SK-N-MC (cell line): ENCODE measurements at regions not wholly inside any gene's neighbourhood (a gene's known extent, or its start where the extent isn't known, plus 50 kb on each side); places are given as distances from the start of the nearest gene placed in this dataset.

Experiments used
- DNase-seq: peaks from one replicate; pipeline ENCODE4 v3.0.0-alpha.2; 2011; ENCODE audit warnings: low read depth, low spot score
- H3K27ac ChIP-seq: fragments of 200-600 bp; sonication (generic); 2 replicates; pipeline ENCODE4 v1.5.1; 2016; ENCODE audit warnings: mixed run types
- H3K36me3 ChIP-seq: fragments of 200-600 bp; sonication (generic); 2 replicates; pipeline ENCODE4 v1.6.1; 2017; ENCODE audit warnings: antibody characterized with exemption, low read length, mixed read lengths; ENCODE audit not compliant: insufficient read depth
- H3K4me3 ChIP-seq: fragments of 200-600 bp; sonication (generic); 2 replicates; pipeline ENCODE4 v1.5.1; 2016
- H3K9ac ChIP-seq: fragments of 200-600 bp; sonication (generic); 2 replicates; pipeline ENCODE4 v1.8.0; 2017; ENCODE audit warnings: mixed run types, mixed read lengths; ENCODE audit not compliant: insufficient read length
- H3K9me3 ChIP-seq: fragments of 200-600 bp; sonication (generic); 2 replicates; pipeline ENCODE4 v1.6.1; 2017; ENCODE audit warnings: low read depth, mild to moderate bottlenecking, antibody characterized with exemption, low read length, moderate library complexity, mixed read lengths
- EZH2 ChIP-seq: fragments of 200-600 bp; sonication (generic); IDR thresholded peaks from one replicate; pipeline ENCODE4 v1.6.1; 2017; ENCODE audit warnings: antibody characterized with exemption
- FOXP2 ChIP-seq: optimal IDR thresholded peaks from 2 replicates; pipeline ENCODE3; 2011; ENCODE audit warnings: mild to moderate bottlenecking, moderate library complexity; ENCODE audit not compliant: insufficient read depth; ENCODE audit errors: extremely low read length, control extremely low read depth
- POLR2AphosphoS5 ChIP-seq: IDR thresholded peaks from 2 replicates; pipeline ENCODE4 v1.6.1; 2012; ENCODE audit warnings: mild to moderate bottlenecking, low read depth, low read length, borderline replicate concordance

DNA sequence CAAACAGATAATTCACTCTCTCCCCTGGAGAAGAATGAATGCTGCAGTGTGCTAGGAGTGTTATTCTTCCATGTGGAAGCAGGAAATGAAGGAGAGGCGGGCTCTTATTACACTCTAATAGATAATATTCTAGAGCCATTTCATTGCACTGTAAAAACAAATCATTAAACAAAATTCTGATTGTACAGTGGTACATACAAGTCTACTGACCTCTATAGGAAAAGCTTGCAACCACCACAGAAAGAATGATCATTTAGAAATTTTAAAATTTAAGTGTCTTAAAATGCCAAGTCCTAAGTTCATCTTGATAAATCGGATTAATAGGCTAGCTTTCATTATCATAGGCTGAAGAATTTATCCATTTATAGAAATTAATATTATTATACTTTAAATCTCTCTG, 960.3 kb upstream of the LRRN3 start:
- no peak overlapping the region for H3K27ac ChIP-seq
- H3K9ac ChIP-seq: no peak overlapping the region
- TF ChIP-seq POLR2AphosphoS5: no peak
- no peak for TF ChIP-seq EZH2
- TF ChIP-seq FOXP2: no peak
- no peak overlapping the region for H3K4me3 ChIP-seq
- H3K36me3 ChIP-seq: no peaks in the 10 kb centered on the region
- no peak for DNase-seq
- H3K9me3 ChIP-seq: no peaks in the 10 kb centered on the region

- Histone ChIP-seq H3K9me3 (no peaks in the 10 kb centered on the region), H3K36me3 (no peaks in the 10 kb centered on the region), H3K4me3 (no peak overlapping the region), H3K9ac (no peak overlapping the region), H3K27ac (no peak overlapping the region)
- no peak for TF ChIP-seq POLR2AphosphoS5
- no peak for TF ChIP-seq FOXP2
- TF ChIP-seq EZH2: no peak
- DNase-seq: no peak
Observed at GRCh38 chr7:110131344-110131743, 959.6 kb upstream of the LRRN3 start.

DNA sequence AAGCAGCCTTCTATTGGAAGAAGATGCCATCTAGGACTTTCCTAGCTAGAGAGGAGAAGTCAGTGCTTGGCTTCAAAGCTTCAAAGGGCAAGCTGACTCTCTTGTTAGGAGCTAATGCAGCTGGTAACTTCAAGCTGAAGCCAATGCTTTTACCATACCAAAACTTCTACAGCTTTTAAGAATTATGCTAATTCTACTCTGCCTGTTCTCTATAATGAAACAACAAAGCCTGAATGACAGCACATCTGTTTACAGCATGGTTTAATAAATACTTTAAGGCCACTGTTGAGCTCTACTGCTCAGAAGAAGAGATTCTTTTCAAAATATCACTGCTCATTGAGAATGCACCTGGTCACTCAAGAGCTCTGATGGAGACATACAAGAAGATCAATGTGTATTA, 951.9 kb upstream of the LRRN3 start:
- H3K9ac ChIP-seq: no peak overlapping the region
- H3K36me3 ChIP-seq: no peaks in the 10 kb centered on the region
- DNase-seq: no peak
- H3K27ac ChIP-seq: no peak overlapping the region
- TF ChIP-seq EZH2 (no peak), FOXP2 (no peak), POLR2AphosphoS5 (no peak)
- no peaks in the 10 kb centered on the region for H3K9me3 ChIP-seq
- H3K4me3 ChIP-seq: no peak overlapping the region

DNA sequence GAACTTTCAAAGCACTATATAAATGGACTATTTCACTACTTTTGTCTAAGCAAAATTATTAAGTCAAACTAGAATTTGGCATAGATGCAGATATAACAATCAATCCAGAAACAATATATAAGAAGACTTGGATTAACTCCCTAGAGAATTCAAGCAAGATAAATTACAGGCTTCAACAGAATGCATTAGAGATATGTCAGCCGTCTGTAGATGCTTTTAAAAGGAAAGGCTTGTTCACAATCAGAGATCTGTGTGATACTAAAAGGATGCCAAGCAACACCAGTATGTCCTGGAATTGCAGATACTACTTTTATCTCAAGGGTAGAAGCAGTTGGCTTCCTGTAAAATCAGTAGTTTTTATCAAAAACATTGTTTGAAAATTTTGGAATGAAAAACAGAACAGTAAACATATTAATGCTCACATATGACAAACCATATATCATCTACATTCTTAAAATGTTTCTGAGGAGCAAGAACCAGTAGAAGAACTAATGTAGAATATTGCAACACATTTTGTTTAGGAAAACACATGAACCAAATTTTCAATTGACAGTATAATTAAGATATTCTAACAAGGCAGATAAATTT, 947.9 kb upstream of the LRRN3 start:
- H3K9ac ChIP-seq: no peak overlapping the region
- no peaks in the 10 kb centered on the region for H3K36me3 ChIP-seq
- H3K27ac ChIP-seq: no peak overlapping the region
- H3K9me3 ChIP-seq: no peaks in the 10 kb centered on the region
- DNase-seq: no peak
- TF ChIP-seq EZH2: no peak
- TF ChIP-seq POLR2AphosphoS5: no peak
- no peak for TF ChIP-seq FOXP2
- no peak overlapping the region for H3K4me3 ChIP-seq

DNA sequence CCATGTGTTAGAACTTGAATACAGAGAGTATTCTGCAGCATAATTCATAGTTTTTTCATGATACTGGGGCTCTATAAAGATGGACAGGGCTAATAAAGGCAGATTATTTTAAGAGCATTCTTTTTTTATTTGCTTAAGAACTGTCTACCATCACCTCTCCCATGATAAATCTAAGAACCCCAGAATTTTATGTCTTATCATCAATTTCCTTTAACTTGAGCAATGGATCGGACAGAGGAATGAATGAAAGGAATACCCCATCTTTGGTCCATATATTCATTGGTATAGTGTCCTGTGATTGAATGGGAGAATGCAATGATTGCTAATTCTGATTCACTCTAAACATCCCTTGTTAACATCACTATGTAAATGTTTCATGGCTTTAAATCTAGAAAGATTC, 946.3 kb upstream of the LRRN3 start:
- H3K4me3 ChIP-seq: no peak overlapping the region
- no peak for DNase-seq

GRCh38 chr7:110148054-110148453, 942.9 kb upstream of the LRRN3 start:
- TF ChIP-seq POLR2AphosphoS5: no peak
- no peak for TF ChIP-seq FOXP2
- no peak for TF ChIP-seq EZH2
- no peaks in the 10 kb centered on the region for H3K9me3 ChIP-seq
- DNase-seq: no peak
- H3K27ac ChIP-seq: no peak overlapping the region
- no peak overlapping the region for H3K4me3 ChIP-seq
- H3K9ac ChIP-seq: no peak overlapping the region
- H3K36me3 ChIP-seq: no peaks in the 10 kb centered on the region

More for the DNA sequence above, 946.3 kb upstream of the LRRN3 start:
- TF ChIP-seq EZH2 (no peak), FOXP2 (no peak), POLR2AphosphoS5 (no peak)
- Histone ChIP-seq H3K9ac (no peak overlapping the region), H3K36me3 (no peaks in the 10 kb centered on the region), H3K27ac (no peak overlapping the region), H3K9me3 (no peaks in the 10 kb centered on the region)

GRCh38 chr7:110153222-110153621, 937.7 kb upstream of the LRRN3 start:
- no peak for DNase-seq
- H3K27ac ChIP-seq: no peak overlapping the region
- no peaks in the 10 kb centered on the region for H3K36me3 ChIP-seq
- H3K4me3 ChIP-seq: no peak overlapping the region
- no peak overlapping the region for H3K9ac ChIP-seq
- no peaks in the 10 kb centered on the region for H3K9me3 ChIP-seq
- no peak for TF ChIP-seq EZH2
- TF ChIP-seq FOXP2: no peak
- TF ChIP-seq POLR2AphosphoS5: no peak

GRCh38 chr7:110156511-110156910, 934.4 kb upstream of the LRRN3 start:
- Histone ChIP-seq H3K4me3 (no peak overlapping the region), H3K27ac (no peak overlapping the region), H3K9ac (no peak overlapping the region), H3K36me3 (no peaks in the 10 kb centered on the region), H3K9me3 (no peaks in the 10 kb centered on the region)
- TF ChIP-seq POLR2AphosphoS5: no peak
- TF ChIP-seq EZH2: no peak
- TF ChIP-seq FOXP2: no peak
- DNase-seq: no peak
